Right hindlimb (tissue), 1 donor: ENCODE measurements at regions not wholly inside any gene's neighbourhood (a gene's known extent, or its start where the extent isn't known, plus 50 kb on each side); places are given as distances from the start of the nearest gene placed in this dataset.
"Not testable (repeated sequence)": the region's sequence is repeated elsewhere in the genome, so short reads cannot be mapped to it uniquely, and the experiment has no call there.

ENCODE experiments used
- DNase-seq: peaks from one replicate; pipeline ENCODE4 v3.0.0-alpha.2; 2018

GRCh38 chr18:43341014-43341413, 63.7 kb upstream of the SYT4 start:
- no peak for DNase-seq

- no peak for DNase-seq
Measured at GRCh38 chr18:43350176-43350575, 72.9 kb upstream of the SYT4 start.

GRCh38 chr18:43364535-43364934, 87.2 kb upstream of the SYT4 start:
- no peak for DNase-seq

- no peak for DNase-seq
Measured at GRCh38 chr18:43367895-43368294, 90.6 kb upstream of the SYT4 start.

GRCh38 chr18:43369311-43369710, 92.0 kb upstream of the SYT4 start:
- not testable (repeated sequence) for DNase-seq

GRCh38 chr18:43372773-43373172, 95.5 kb upstream of the SYT4 start:
- DNase-seq: no peak

- DNase-seq: no peak
Measured at GRCh38 chr18:43380104-43380672, 102.9 kb upstream of the SYT4 start.

- DNase-seq: no peak
Measured at GRCh38 chr18:43382641-43383403, 105.5 kb upstream of the SYT4 start.

- no peak for DNase-seq
Measured at GRCh38 chr18:43389163-43389562, 111.9 kb upstream of the SYT4 start.

- no peak for DNase-seq
Measured at GRCh38 chr18:43392168-43392567, 114.9 kb upstream of the SYT4 start.

GRCh38 chr18:43393174-43393573, 115.9 kb upstream of the SYT4 start:
- DNase-seq: peak; percentile 53

- no peak for DNase-seq
Measured at GRCh38 chr18:43396266-43396665, 119.0 kb upstream of the SYT4 start.

- DNase-seq: no peak
Measured at GRCh38 chr18:43398601-43399000, 121.3 kb upstream of the SYT4 start.

GRCh38 chr18:43405097-43405496, 127.8 kb upstream of the SYT4 start:
- no peak for DNase-seq

- no peak for DNase-seq
Measured at GRCh38 chr18:43414006-43414405, 136.7 kb upstream of the SYT4 start.

- no peak for DNase-seq
Measured at GRCh38 chr18:43420091-43420490, 142.8 kb upstream of the SYT4 start.

- no peak for DNase-seq
Measured at GRCh38 chr18:43420950-43421349, 143.7 kb upstream of the SYT4 start.

- DNase-seq: no peak
Measured at GRCh38 chr18:43422518-43422917, 145.2 kb upstream of the SYT4 start.

- no peak for DNase-seq
Measured at GRCh38 chr18:43435851-43436250, 158.6 kb upstream of the SYT4 start.

- DNase-seq: no peak
Measured at GRCh38 chr18:43442131-43442530, 164.8 kb upstream of the SYT4 start.

GRCh38 chr18:43442571-43442970, 165.3 kb upstream of the SYT4 start:
- DNase-seq: no peak

GRCh38 chr18:43465483-43465882, 188.2 kb upstream of the SYT4 start:
- no peak for DNase-seq

GRCh38 chr18:43471873-43472272, 194.6 kb upstream of the SYT4 start:
- no peak for DNase-seq

- DNase-seq: no peak
Measured at GRCh38 chr18:43481069-43481468, 203.8 kb upstream of the SYT4 start.

- no peak for DNase-seq
Measured at GRCh38 chr18:43482136-43482535, 204.8 kb upstream of the SYT4 start.
